Common myeloid progenitor, CD34-positive (primary cell): ENCODE measurements at regions not wholly inside any gene's neighbourhood (a gene's known extent, or its start where the extent isn't known, plus 50 kb on each side); places are given as distances from the start of the nearest gene placed in this dataset.

Experiments
- CTCF ChIA-PET: fragments of 350-600 bp; sonication (Branson Sonifier 250); formaldehyde crosslinking; loops from one replicate; lab custom pipeline; 2021; ENCODE audit warnings: antibody characterized with exemption; lab: Charles Lee
- POLR2A ChIA-PET: fragments of 350-600 bp; sonication (Branson Sonifier 250); formaldehyde crosslinking; loops from one replicate; lab custom pipeline; 2021; ENCODE audit warnings: antibody characterized with exemption; lab: Charles Lee
- DNase-seq, 3 donors: peaks; one replicate each; pipeline versions ENCODE4 v3.0.0 to v3.0.0-alpha.2; 2013
- H3K27ac ChIP-seq, 2 experiments: 1 replicate in 1 of 2; 2 replicates in 1 of 2; pipeline ENCODE4 v1.7.0; 2013; ENCODE audit warnings: inconsistent platforms in 2 of 2, low read length in 2 of 2, mild to moderate bottlenecking in 2 of 2, low read depth in 1 of 2, moderate library complexity in 1 of 2; ENCODE audit not compliant: severe bottlenecking in 2 of 2, insufficient read depth in 1 of 2, poor library complexity in 1 of 2
- H3K27me3 ChIP-seq, 5 experiments: replicated peaks in 2 of 5; 1 replicate in 3 of 5; 2 replicates in 2 of 5; pipeline versions ENCODE4 v1.6.1 to v1.7.0; 2013; ENCODE audit warnings: low read length in 4 of 5, mild to moderate bottlenecking in 2 of 5, moderate library complexity in 2 of 5, inconsistent platforms in 1 of 5; ENCODE audit not compliant: insufficient read depth in 5 of 5, control insufficient read depth in 4 of 5
- H3K36me3 ChIP-seq, 4 experiments: 1 replicate in 2 of 4; 2 replicates in 2 of 4; pipeline versions ENCODE4 v1.6.1 to v1.7.0; 2013; ENCODE audit warnings: low read length in 3 of 4, control low read depth in 1 of 4, mild to moderate bottlenecking in 1 of 4; ENCODE audit not compliant: control insufficient read depth in 4 of 4, insufficient read depth in 4 of 4
- H3K4me1 ChIP-seq, 4 experiments: 1 replicate in 3 of 4; 2 replicates in 1 of 4; pipeline versions ENCODE4 v1.6.1 to v1.7.1; 2013; ENCODE audit warnings: low read length in 3 of 4, mild to moderate bottlenecking in 3 of 4, control low read depth in 1 of 4, inconsistent platforms in 1 of 4, moderate library complexity in 1 of 4; ENCODE audit not compliant: control insufficient read depth in 4 of 4, insufficient read depth in 4 of 4; ENCODE audit errors: control extremely low read depth in 1 of 4
- H3K4me3 ChIP-seq, 7 experiments: 1 replicate in 4 of 7; 2 replicates in 3 of 7; pipeline versions ENCODE4 v1.5.1 to v1.7.0; 2013; ENCODE audit warnings: mild to moderate bottlenecking in 7 of 7, low read length in 6 of 7, moderate library complexity in 6 of 7, inconsistent platforms in 2 of 7, low read depth in 2 of 7, control low read depth in 1 of 7; ENCODE audit not compliant: insufficient read depth in 4 of 7, control insufficient read depth in 1 of 7; ENCODE audit errors: extremely low read depth in 1 of 7
- H3K9me3 ChIP-seq, 5 experiments: 1 replicate in 4 of 5; 2 replicates in 1 of 5; pipeline versions ENCODE4 v1.6.1 to v1.7.1; 2013; ENCODE audit warnings: low read length in 4 of 5, mild to moderate bottlenecking in 2 of 5, inconsistent platforms in 1 of 5, low read depth in 1 of 5, moderate library complexity in 1 of 5; ENCODE audit not compliant: control insufficient read depth in 4 of 5, insufficient read depth in 2 of 5; ENCODE audit errors: control extremely low read depth in 1 of 5
- WGBS: methylation state at CpG from one replicate; pipeline ENCODE4 v1.1.5; 2013; ENCODE audit not compliant: insufficient coverage; 5-methylcytosine and 5-hydroxymethylcytosine counted together

DNA sequence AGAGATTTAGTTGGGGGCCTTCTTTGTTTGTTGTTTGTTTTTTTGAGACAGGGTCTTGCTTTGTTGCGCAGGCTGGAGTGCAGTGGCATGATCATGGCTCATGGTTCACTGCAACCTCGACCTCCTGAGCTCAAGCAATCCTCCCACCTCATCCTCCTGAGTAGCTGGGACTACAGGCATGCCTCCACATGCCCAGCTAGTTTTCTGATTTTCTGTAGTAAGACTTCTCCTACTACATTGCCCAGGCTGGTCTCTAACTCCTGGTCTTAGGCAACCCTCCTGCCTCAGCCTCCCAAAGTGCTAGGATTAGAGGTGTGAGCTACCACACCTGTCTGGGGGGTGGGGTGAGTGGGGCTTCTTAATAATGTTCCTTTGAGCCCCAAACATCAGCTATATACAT, 148.3 kb upstream of the ADAMTS9 start:
- no CpG with 5 or more reads among the region's 2 CpGs for WGBS
- Histone ChIP-seq H3K36me3 (no peaks in the 10 kb centered on the region), H3K27me3 (no peaks in the 10 kb centered on the region), H3K27ac (no peak overlapping the region), H3K9me3 (no peaks in the 10 kb centered on the region), H3K4me3 (no peak overlapping the region), H3K4me1 (no peaks in the 10 kb centered on the region)
- DNase-seq, result no peak
- ChIA-PET CTCF (no interaction called here), POLR2A (no interaction called here)

DNA sequence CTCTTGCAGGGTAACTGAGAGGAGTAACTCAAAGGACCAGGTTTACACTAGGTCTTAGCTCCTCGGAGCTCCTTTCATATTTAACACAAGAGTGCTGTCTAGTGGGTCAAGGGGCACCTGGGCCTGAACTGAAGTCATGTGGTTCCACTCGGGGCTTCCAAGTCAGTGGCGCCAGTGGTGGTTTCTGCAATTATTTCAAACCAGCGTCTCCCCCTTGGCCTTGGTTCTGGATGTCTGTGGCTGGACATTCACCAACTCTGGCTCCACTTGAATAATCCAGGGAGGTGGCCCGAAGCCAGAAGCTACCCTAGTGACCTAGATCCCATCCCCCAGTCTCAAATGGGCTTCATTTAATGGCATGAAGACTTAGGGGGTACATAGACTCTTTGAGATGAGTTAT, 144.3 kb upstream of the ADAMTS9 start:
- no peak for DNase-seq
- H3K4me3 ChIP-seq, result no peak overlapping the region
- H3K36me3 ChIP-seq, result no peaks in the 10 kb centered on the region
- no peaks in the 10 kb centered on the region for H3K9me3 ChIP-seq
- no peaks in the 10 kb centered on the region for H3K4me1 ChIP-seq
- 94% methylated on average over 4 of the region's 5 CpGs for WGBS
- ChIA-PET POLR2A (no interaction called here), CTCF (no interaction called here)
- H3K27me3 ChIP-seq, result no peaks in the 10 kb centered on the region
- no peak overlapping the region for H3K27ac ChIP-seq

DNA sequence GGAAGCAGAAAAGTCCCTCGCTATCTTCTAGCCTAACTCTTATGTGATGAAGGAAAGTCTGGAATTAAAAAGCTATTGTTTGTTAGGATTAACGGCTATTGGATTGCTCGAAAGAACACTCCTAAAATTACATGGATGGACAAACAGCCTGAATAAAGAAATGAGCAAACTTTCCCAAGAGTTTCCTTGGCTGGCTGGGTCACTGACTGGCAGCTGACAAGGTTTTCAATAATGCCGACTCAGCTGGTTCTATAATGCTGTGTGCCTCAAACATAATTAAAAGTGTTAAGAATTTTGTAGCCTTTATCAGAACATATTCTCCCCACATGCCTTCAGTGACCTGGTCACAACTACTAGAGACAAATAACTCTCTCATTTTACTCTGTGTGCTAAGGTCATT, 142.9 kb upstream of the ADAMTS9 start:
- POLR2A ChIA-PET, result no interaction called here
- WGBS, result 100% methylated on average over 2 of the region's 4 CpGs
- H3K4me1 ChIP-seq, result no peaks in the 10 kb centered on the region
- CTCF ChIA-PET, result no interaction called here
- H3K9me3 ChIP-seq, result no peaks in the 10 kb centered on the region
- DNase-seq, result no peak
- no peak overlapping the region for H3K4me3 ChIP-seq
- H3K27me3 ChIP-seq, result no peaks in the 10 kb centered on the region
- no peaks in the 10 kb centered on the region for H3K36me3 ChIP-seq
- H3K27ac ChIP-seq, result no peak overlapping the region

- Histone ChIP-seq H3K4me1 (no peaks in the 10 kb centered on the region), H3K27ac (no peak overlapping the region), H3K27me3 (no peaks in the 10 kb centered on the region), H3K36me3 (no peaks in the 10 kb centered on the region), H3K9me3 (no peaks in the 10 kb centered on the region), H3K4me3 (no peak overlapping the region)
- POLR2A ChIA-PET, result no interaction called here
- CTCF ChIA-PET, result no interaction called here
- WGBS, result no CpG with 5 or more reads among the region's 3 CpGs
- DNase-seq, result no peak
Measured at GRCh38 chr3:64829331-64829730, 141.5 kb upstream of the ADAMTS9 start.

- Histone ChIP-seq H3K36me3 (no peaks in the 10 kb centered on the region), H3K27me3 (no peaks in the 10 kb centered on the region), H3K4me3 (no peak overlapping the region), H3K27ac (no peak overlapping the region), H3K9me3 (no peaks in the 10 kb centered on the region), H3K4me1 (no peaks in the 10 kb centered on the region)
- DNase-seq, result no peak
- POLR2A ChIA-PET, result no interaction called here
- CTCF ChIA-PET, result no interaction called here
Measured at GRCh38 chr3:64828276-64828675, 140.5 kb upstream of the ADAMTS9 start.

GRCh38 chr3:64827431-64827830, 139.6 kb upstream of the ADAMTS9 start:
- Histone ChIP-seq H3K9me3 (no peaks in the 10 kb centered on the region), H3K4me1 (no peaks in the 10 kb centered on the region), H3K4me3 (no peak overlapping the region), H3K27ac (no peak overlapping the region), H3K36me3 (no peaks in the 10 kb centered on the region), H3K27me3 (no peaks in the 10 kb centered on the region)
- DNase-seq, result no peak
- 100% methylated on average over 1 of the region's 2 CpGs for WGBS
- ChIA-PET CTCF (no interaction called here), POLR2A (no interaction called here)

DNA sequence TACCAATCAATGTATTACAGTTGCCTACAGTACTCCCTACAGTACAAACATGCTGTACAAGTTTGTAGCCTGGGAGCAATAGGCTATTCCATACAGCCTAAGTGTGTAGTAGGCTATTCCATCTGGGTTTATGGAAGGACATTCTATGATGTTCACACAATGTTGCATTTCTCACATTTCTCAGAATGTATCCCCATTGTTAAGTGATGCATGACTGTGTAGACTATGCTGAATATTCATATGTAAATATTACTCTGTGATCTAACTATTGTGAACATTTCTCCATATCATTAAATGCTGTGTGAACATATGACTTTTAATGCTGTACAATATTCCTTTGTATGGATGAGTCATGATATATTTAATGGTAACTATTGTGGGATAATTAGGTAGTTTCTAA, 139.2 kb upstream of the ADAMTS9 start:
- no peaks in the 10 kb centered on the region for H3K27me3 ChIP-seq
- ChIA-PET POLR2A (no interaction called here), CTCF (no interaction called here)
- no peak overlapping the region for H3K4me3 ChIP-seq
- H3K9me3 ChIP-seq, result no peaks in the 10 kb centered on the region
- no peak for DNase-seq
- H3K27ac ChIP-seq, result no peak overlapping the region
- no peaks in the 10 kb centered on the region for H3K4me1 ChIP-seq
- no peaks in the 10 kb centered on the region for H3K36me3 ChIP-seq
